Gastroesophageal sphincter (tissue), 4 donors: ENCODE measurements at regions not wholly inside any gene's neighbourhood (a gene's known extent, or its start where the extent isn't known, plus 50 kb on each side); places are given as distances from the start of the nearest gene placed in this dataset.
"Not testable (repeated sequence)": the region's sequence is repeated elsewhere in the genome, so short reads cannot be mapped to it uniquely, and the experiment has no call there.

Experiments
- ATAC-seq: fragments of 150-250 bp; one replicate; pipeline ENCODE4 v1.9.1; 2016; ENCODE audit warnings: mild to moderate bottlenecking, moderate library complexity
- H3K27ac ChIP-seq, 4 donors: fragments of 200-600 bp; sonication (generic) in 3 of 4; 1 replicate in 3 of 4; 2 replicates in 1 of 4; pipeline ENCODE4 v1.5.1; 2016 to 2019
- H3K27me3 ChIP-seq: fragments of 200-600 bp; sonication (generic); one replicate; pipeline ENCODE4 v1.5.1; 2019
- H3K36me3 ChIP-seq, 2 donors: fragments of 200-600 bp; sonication (generic); one replicate each; pipeline ENCODE4 v1.5.1; 2019; ENCODE audit warnings: control low read depth in 1 of 2
- H3K4me1 ChIP-seq, 3 donors: fragments of 200-600 bp; sonication (generic); 1 replicate in 2 of 3; 2 replicates in 1 of 3; pipeline ENCODE4 v1.5.1; 2016 to 2019; ENCODE audit warnings: control low read depth in 2 of 3
- H3K4me3 ChIP-seq, 2 donors: fragments of 200-600 bp; sonication (generic); one replicate each; pipeline ENCODE4 v1.5.1; 2019; ENCODE audit warnings: mild to moderate bottlenecking in 1 of 2, moderate library complexity in 1 of 2
- H3K9me3 ChIP-seq, 3 donors: fragments of 200-600 bp; sonication (generic); one replicate each; pipeline ENCODE4 v1.5.1; 2017 to 2019; ENCODE audit warnings: control low read depth in 2 of 3
- WGBS, 2 donors: methylation state at CpG; one replicate each; pipeline ENCODE4 v1.1.5; 2018; ENCODE audit warnings: low coverage in 1 of 2; 5-methylcytosine and 5-hydroxymethylcytosine counted together
- small RNA-seq, 4 donors: library from RNA; depleted of rRNA; stranded (forward); fragments of <200 nt; gene quantifications; one replicate each; pipeline ENCODE3, GENCODE V24; 2016

DNA sequence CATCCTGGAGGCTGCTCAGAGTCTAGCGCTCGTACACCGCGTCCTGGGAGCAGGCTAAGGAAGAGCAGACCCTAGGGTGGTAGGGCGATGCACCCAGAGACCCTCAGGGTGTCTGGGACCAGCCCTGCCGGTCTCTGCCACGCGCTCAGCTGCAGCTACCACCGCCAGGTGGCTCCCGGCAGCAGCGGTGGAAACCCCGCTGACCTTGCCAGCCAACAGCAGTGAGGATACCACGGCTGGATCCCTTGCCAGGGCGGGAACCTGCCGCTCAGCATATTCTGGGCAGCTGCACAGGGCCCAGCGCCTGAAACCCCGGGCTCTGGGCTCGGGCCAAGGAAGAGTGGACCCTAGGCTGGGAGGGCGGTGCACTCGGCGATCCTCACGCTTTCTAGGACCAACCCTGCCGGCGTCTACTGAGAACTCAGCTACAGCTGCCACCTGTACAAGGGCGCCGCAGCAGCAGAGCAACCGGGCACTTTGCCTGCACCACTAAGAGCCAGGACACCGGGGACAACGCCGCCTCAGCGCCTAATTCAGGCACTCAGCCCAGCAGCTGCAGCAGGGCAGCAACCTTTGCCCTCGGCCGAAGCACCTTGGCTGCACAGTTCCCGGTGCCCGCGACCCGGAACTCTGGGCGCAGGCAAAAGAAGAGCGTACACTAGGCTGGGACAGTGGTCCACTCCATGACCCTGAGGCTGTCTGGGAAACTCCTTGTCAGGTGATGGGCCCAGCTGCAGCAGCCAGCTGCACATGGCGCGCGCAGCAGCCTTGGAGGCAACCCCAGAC, 80.8 kb downstream of the POTEB2 start:
- not testable (repeated sequence) for H3K4me1 ChIP-seq, H3K27me3 ChIP-seq, H3K27ac ChIP-seq, ATAC-seq, H3K9me3 ChIP-seq, H3K4me3 ChIP-seq, H3K36me3 ChIP-seq
- no CpG with 5 or more reads among the region's 42 CpGs for WGBS, 2 donors

DNA sequence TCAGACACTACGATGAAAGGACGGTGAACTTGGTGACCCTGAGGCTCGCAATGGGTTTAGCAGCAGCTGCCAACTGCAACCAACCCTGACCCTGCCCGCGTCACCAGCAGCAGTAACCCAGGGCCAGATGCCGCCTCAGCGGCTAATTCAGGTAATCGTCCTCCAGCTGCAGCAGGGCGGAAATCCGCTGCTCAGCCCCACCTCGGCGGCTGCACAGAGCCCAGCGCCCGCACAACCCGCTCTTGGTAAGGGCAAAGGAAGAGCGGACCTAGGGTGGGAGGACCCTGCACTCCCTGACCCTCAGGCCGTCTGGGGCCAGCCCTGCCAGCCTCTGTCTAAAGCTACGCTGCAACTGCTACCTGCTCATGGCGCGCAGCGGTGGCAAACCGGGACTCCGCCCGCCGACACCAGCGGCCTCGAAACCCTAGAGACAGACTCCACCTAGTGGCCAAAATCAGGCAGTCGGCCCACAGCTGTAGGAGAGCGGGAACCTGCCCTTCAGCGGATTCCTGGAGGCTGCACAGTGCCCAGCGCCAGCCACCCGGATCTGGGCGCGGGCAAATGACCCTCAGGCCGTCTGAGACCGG, 82.4 kb downstream of the POTEB2 start:
- not testable (repeated sequence) for H3K4me3 ChIP-seq, H3K4me1 ChIP-seq, ATAC-seq, H3K9me3 ChIP-seq, H3K27ac ChIP-seq, H3K36me3 ChIP-seq, H3K27me3 ChIP-seq
- WGBS, 2 donors, result no CpG with 5 or more reads among the region's 36 CpGs

DNA sequence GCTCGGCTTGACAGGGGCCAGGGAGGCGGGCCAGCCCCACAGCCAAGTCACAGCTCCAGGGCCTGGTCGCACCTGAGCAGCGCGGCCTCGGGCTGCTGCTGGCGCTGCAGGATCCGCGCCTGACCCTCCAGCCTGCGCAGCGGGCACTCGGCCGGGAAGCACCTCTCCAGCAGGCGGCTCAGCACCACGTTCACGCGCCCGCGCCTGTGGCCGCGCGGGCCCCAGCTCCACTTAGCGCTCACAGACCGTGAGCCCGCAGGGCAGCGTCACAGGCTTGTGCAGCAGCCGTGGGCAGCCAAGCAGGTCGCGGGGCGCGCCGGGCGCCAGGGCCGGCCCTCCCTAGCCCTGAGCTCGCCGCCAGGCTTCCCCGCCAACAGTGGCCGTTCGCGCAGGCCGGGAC, 90.7 kb downstream of the POTEB2 start:
- H3K4me3 ChIP-seq, H3K27me3 ChIP-seq, H3K4me1 ChIP-seq, H3K36me3 ChIP-seq, H3K9me3 ChIP-seq, H3K27ac ChIP-seq: not testable (repeated sequence)
- peak; percentile 58 for ATAC-seq
- no CpG with 5 or more reads among the region's 41 CpGs for WGBS, 2 donors

DNA sequence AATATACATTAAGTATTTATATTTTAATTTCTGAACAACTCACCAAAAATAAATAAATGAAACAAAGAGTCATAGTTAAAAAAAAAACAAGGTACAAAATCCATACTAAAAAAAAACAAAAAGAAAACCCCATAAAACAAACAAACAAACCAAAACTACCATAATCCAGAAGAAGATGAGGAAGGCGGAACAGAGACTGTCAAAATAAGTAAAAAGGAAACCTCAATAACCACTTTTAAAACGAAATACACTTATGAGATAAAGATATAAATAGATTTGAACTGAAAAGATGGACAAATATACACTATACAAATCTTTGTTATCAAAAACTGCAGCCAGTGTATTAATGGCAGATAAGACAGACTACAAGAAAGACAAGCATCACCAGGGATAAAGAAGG, 98.2 kb downstream of the POTEB2 start:
- not testable (repeated sequence) for ATAC-seq, H3K27me3 ChIP-seq
- no CpG with 5 or more reads among the region's 2 CpGs for whole genome bisulfite sequencing, 2 donors

DNA sequence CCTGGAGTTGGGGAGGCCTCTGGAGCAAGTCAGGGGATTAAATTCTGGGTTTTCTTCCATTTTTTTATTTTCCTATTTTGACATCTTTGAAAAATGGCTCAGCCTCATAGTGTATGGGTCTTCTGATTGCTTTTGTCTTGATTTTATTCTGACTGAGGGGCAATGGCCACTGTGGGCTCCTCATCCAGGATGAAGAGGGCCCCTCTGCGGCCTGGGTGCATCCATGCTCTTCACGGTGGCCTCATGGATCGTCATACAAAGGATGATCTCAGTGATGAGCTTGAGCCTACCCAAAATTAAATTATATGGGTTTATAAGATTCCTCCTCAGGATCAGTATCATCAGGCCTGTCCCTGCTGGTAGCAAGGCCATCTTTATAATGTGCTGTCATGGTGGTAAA, 103.7 kb downstream of the POTEB2 start:
- H3K27me3 ChIP-seq, ATAC-seq, H3K4me1 ChIP-seq, H3K4me3 ChIP-seq, H3K36me3 ChIP-seq, H3K9me3 ChIP-seq, H3K27ac ChIP-seq: not testable (repeated sequence)
- WGBS, 2 donors, result 67% methylated on average over 2 of the region's 3 CpGs; no CpG with 5 or more reads in 1 of the 2 donors

More for the DNA sequence above, 98.2 kb downstream of the POTEB2 start:
- H3K4me1 ChIP-seq, H3K36me3 ChIP-seq, H3K9me3 ChIP-seq, H3K27ac ChIP-seq, H3K4me3 ChIP-seq: not testable (repeated sequence)

DNA sequence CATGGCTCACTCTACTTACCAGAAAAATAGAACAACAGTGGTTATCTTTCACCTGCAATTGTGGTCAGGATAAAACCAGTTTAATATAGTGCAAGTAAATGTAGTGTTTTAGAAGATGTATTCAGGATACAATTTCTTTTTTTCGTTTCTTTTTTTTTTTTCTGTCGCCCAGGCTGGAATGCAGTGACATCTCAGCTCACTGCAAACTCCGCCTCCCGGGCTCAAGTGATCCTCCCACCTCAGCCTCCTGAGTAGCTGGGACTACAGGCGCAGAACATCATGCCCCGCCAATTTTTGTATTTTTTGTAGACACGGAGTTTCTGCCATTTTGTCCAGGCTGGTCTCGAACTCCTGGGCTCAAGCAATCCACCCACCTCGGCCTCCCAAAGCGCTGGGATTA, 109.7 kb downstream of the POTEB2 start:
- no CpG with 5 or more reads among the region's 10 CpGs for WGBS, 2 donors

DNA sequence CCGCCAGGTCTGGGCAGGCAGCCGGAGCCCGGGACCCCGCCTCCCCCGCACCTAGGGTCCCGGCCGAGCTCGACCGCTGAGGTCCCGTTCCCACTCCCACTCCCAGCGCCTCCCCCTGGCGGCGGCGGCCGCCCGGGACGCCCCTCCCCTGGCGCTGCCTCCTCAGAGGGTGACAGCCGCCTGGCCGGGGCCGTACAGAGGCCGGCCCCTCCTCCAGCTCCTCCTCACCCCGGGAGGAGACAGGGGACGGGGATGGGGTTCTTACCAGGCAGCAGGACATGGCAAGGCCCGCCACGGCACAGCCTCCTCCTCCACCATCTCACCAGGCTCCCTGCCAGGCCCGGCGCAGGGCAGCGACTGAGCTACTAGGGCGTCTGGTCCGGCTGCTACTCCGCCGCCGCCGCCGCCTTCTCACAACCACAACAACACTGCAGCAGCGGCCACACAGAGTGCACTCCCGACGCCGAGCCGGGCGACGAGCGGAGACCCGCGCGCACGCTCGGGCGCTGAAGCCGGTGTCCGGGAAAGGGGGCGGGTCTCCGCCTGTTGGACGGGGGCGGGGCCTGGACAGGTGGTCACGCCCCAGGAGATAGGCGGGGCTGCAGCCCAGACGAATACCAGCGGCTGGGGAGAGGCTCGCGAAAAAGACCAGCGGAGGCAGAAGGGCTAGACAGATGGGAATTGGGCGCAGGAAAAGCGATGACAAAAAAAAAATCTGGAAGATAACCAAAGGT, 110.3 kb downstream of the POTEB2 start:
- not testable (repeated sequence) for H3K27ac ChIP-seq, H3K4me3 ChIP-seq, H3K27me3 ChIP-seq, H3K36me3 ChIP-seq, H3K4me1 ChIP-seq, H3K9me3 ChIP-seq
- no CpG with 5 or more reads among the region's 65 CpGs for WGBS, 2 donors
- ATAC-seq, result peak; percentile 65

More for the DNA sequence above, 109.7 kb downstream of the POTEB2 start:
- H3K27ac ChIP-seq, H3K27me3 ChIP-seq, H3K4me3 ChIP-seq, H3K9me3 ChIP-seq, H3K4me1 ChIP-seq, ATAC-seq, H3K36me3 ChIP-seq: not testable (repeated sequence)

DNA sequence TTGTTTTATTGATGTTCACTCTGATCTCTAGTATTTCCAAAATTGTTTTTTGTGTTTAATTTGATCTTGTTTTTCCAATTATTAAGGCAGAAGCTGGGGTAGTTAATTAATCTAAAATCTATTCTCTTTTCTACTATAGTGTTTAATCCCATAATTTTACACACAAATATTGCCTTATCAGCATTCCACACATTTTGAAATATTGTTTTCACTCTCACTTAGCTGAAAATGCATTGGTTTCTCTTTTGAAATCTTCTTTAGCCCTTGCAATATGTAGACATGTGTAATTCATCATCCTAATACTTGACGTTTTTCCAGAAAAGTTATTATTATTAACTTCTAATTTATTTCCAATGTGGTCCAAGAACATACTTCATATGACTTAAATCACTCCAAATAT, 132.6 kb downstream of the POTEB2 start:
- H3K27me3 ChIP-seq, H3K27ac ChIP-seq, H3K9me3 ChIP-seq, ATAC-seq, H3K4me1 ChIP-seq, H3K4me3 ChIP-seq, H3K36me3 ChIP-seq: not testable (repeated sequence)
- WGBS, 2 donors, result 38% methylated on average over 1 of the region's 1 CpG

Small RNA genes lying in the stretch of these regions (small RNA-seq; reads per million reads assigned to genes)
- 0 reads per million in 4 donors for gene RNU6-498P
